ENCODE measurements at regions not wholly inside any gene's neighbourhood (a gene's known extent, or its start where the extent isn't known, plus 50 kb on each side); places are given as distances from the start of the nearest gene placed in this dataset.
"Not testable (repeated sequence)": the region's sequence is repeated elsewhere in the genome, so short reads cannot be mapped to it uniquely, and the experiment has no call there.

DNA sequence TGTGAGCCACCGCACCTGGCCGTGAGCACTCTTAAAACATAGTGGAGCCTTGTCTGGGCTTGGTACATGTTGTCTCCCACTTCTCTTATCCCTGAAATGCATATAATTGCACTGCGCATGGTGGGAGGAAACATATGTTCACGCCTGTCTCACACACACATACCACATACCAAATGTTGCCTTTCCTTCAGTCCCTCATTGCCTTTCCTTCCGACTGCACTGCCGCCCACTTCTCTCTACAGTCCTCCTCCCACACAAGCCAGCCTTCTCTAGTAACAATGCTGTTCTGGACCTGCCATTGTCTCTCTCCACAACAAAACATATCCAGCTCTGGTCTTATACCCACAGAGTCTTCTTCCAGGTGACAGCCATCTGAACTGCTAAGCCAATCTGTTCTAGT lies 88.3 kb upstream of the PTHLH start:
- DNase-seq (ENCODE audit: low read depth) = no peak

DNA sequence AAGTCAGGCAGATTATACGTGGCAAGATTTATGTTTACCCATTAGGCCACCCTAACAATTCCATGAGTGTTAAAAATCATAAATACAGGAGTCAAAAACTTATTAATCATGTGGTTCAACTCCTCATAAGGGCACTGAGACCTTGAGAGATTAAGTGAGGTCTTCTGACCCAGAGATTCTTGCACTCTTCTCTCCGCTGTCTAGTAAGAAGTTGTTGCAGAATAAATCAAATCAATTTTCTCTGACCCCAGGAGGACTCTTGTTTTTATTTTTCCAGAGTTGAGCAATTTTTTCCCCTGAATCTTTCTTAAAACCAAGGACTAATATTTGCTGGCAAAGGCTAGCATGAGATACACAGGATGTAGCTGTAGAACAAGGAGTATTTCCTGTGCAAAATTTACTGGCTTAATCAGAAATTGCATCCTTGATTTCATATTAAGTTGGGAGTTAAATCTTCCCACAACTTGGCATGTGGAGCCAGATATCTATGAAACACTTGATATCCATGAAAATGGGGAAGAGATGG lies 90.9 kb upstream of the PTHLH start:
- no peak for DNase-seq (ENCODE audit: low read depth)

DNA sequence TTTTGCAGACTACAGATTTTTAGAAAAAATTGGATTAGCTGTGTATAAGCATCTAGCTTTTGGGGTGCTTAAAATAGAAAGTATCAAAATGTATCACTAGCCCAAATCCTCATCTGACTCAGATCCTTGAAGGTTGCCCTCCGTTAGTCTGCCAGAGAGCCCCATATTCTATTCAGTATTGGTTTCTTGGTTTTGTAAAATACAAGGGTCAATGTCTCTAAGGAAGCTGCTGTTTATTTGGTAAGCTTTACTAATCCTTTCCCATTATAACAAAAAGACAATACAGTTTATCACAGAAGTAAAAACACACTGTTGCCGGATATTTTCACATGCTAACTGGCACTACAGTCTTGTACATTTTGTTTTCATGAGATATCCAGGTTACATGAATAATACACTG lies 92.8 kb upstream of the PTHLH start:
- DNase-seq (ENCODE audit: low read depth) = no peak

DNA sequence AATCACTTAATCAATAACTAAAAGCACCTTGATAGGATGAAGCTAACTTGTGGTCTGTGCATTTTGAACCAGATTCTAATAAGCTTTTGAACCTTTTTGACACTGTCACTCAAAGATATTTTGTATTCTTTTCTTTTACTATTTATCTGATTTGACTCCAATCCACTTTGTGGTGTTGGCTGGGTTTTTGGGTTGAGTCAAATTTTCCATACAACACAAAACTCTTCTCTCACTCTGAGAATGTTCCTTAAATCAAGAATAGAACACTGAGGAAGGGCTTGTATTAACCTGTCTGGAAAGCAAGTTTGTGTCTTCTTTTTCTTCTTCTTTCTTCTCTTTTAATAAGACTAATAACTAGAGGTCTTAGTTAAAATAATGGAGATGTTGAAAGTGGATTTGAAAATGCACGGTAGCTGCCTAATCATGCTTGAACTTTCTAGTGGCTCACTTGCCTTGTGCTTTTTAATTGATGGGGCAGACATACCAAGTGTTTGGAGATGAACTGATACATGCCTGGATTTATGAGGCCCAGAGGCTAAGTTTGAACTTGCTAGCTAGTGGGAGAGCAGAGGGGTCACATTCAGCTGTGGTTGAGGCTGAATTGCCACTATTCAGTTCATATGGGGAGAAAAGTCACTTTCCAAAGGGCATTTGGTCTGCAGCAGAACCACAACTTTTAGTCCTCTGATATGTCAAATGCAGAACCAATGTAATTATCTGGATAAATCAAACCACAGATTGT lies 93.5 kb upstream of the PTHLH start:
- no peak for DNase-seq (ENCODE audit: low read depth)

DNA sequence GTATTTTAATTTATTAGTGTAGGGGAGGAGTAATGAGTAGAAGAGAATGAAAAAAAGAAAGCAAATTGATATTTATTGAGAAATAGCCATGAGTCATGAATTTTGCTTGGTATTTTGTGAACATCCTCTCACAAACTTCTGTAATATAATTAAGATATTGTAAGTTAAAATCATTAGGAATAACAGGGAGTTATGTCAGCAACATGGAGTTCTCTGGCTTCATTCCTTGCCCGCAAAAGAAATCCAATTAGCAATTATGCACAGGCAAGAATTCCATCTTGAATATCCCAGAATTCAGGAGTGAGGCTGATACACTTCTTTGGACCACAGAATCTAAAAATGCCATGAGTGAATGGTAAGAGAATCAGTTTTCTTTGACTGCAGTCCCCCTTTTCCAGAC lies 94.3 kb upstream of the PTHLH start:
- no peak for DNase-seq (ENCODE audit: low read depth)

DNA sequence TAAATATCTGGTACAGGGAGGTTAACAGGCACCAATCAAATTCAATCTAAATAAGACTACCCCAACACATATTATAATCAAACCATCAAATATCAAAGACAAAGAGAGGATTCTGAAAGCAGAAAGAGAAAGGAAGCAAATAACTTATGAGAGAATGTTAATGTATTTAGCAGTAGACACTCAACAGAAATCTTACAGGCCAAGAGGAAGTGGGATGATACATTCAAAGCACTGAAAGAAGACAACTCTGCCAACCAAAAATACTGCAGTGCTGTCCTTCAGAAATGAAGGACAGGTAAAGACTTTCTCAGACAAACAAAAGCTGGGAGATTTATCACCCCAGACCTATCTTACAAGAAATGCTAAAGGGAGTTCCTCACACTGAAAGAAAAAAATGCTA lies 95.9 kb upstream of the PTHLH start:
- DNase-seq (ENCODE audit: low read depth) = no peak

DNA sequence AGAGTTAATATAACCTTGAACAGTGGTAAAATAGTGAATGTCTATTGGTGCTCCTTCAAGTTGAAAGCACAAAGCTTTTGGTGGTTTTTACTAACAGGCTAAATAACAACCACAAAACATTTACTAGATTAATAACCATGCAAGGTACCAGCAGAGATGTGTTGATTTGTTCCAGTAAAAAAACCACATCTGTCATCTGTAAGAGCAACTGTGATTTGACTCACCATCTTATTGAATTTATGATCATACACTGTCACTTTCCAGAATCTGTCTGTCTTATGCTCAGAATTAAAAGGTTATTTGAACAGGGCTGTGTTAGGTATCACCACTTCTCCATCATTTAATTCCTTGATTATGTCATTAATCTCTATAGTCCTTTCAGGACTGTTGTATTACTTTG lies 107.0 kb upstream of the PTHLH start:
- DNase-seq (ENCODE audit: low read depth) = no peak

DNA sequence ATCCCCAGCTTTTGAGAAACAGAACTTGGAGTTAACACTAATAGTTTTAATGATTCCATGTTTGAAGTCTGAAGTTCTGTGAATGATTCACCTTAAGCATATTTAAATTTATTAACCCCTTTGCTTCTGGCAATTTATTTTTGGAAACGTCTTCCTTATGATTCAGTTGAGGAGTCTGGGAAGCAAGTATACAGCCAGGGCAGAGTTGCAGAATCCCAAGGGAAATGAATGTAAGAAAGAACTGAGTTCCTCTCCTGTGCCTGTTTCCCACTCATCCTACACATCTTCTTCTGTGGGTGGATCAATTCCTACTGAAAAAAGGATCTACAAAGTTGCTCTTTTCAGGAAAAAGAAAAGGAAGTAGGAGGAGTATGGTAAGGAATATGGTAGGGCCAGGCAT lies 108.2 kb upstream of the CCDC91 start:
- DNase-seq (ENCODE audit: low read depth) = no peak

DNA sequence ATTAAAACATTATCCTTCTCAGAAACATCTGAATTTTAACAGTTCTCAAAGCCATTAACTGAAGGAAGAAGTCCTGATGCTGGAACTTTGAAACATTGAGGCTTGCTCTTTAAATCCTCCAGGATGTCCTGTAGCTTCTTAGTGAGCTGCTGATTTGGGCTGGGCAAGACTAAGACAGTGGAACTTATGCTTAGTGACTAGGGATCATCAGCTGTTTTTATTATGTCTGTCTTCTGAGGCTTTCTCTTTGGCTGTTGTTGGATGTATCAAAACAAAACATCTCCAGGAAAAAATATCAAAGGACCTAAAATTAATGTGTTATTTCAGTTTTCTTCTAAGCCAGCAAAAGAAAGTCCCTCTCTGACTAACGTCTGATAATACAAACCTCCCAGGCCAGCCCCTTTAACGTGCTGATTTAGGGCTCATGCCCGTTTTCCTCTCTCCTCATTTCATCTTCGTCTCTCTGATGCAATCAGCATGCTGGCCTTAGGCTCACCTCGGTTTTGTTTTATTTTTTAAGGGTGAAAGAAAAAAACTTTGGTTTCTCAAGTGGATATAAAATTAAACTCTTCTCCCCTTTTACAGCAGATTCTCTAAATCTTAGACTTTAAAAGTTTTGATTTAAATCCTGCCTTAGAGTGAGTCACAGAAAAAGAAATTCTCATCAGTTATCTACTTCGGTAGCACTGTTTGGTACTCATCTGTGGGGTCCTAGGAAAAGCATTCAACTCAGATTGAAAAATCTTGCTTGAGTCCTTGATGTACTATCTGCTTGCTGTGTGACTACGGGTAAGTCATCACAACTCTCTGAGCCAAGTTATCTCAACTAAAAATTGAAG lies 106.2 kb upstream of the CCDC91 start:
- DNase-seq (ENCODE audit: low read depth) = no peak

DNA sequence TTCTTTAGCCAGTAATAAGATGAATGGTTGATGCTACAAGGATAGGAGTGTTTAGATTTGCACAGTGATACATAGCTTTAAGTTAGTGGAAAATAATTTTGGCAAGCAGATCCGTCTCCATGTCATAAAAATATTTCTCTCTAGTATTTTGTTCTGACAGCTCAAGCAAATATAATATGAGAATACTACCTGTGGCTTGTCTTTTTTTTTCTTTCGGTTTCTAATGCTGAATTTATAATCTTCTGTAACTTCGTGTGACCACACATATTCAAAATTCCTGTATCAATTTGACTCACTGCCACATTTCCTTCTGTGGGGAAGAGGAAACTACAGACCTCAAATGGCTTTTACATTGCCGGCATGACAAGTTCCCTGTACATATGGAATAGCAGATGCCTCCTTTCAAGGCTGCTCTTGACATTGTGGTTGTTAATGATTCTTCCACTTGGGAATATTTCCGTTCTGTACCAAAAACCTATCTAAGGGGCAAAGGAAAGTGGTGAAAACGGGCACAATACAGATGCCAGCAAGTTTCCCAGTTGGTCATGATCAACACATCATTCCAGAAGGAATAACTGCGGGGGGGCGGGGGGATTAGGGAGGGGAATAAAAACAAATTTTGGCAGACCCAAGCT lies 103.6 kb upstream of the CCDC91 start:
- DNase-seq (ENCODE audit: low read depth) = no peak

DNA sequence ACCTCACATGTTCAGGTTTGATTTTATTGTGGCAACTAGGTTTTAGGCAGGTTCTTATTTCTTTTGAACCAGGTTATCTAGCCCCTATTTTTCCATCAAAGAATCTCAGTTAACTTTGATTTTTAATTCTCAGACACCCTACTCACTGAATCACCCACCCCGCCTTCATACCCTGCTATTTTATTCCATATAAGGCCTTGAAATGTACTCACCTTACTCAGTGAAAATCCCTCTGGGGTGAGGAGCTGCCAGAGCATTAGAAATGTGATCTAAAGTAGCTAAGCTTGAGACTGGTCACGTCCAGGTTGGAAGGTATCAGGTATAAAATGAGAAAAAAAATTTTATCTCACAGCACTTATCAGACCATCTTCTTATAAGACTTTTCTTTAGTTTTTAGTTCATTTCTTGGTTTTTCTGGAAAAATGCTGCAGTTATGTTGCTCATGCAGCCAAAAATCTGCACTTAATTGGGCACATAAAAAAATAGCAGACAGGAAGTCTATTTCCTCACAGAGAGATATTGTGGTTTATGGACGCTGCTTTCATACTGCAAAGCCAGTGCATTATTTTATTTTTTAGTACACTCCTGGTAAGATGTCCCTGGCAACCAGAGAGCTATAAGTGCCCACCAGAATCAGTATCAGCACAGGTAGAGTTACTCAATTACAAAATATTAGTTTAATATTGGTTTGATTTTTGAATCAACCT lies 101.5 kb upstream of the CCDC91 start:
- no peak for DNase-seq (ENCODE audit: low read depth)

DNA sequence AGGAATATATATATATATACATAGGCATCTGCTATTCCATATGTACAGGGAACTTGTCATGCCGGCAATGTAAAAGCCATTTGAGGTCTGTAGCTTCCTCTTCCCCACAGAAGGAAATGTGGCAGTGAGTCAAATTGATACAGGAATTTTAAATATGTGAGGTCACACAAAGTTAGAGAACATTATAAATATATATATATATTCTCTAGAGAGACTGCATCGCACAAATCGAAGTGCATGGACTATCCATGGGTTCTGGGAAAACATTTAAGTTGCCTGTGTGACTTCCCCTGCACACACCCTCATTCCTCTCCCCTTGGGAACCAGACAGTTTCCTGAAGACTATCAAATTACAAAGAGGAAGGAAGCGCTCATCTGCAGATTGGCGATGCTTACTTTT lies 100.9 kb upstream of the CCDC91 start:
- no peak for DNase-seq (ENCODE audit: low read depth)

DNA sequence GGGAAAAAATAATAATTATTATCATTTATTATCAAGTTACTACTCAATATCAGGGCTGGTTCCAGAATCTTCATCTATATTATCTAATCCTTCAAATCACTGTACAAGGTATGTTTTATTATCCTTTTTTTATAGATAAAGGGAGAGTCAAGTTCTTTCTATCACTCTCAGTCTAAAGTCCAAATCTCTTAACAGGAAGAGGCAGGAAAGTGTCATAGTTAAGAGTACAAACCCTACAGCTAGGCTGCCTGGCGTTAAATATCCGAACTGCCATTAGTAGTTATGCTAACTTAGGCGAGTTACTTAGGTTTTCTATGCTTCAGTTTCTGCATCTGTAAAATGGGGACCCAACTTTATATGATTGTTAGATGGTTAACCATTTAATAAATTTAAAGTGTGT lies 99.4 kb upstream of the CCDC91 start:
- no peak for DNase-seq (ENCODE audit: low read depth)

DNA sequence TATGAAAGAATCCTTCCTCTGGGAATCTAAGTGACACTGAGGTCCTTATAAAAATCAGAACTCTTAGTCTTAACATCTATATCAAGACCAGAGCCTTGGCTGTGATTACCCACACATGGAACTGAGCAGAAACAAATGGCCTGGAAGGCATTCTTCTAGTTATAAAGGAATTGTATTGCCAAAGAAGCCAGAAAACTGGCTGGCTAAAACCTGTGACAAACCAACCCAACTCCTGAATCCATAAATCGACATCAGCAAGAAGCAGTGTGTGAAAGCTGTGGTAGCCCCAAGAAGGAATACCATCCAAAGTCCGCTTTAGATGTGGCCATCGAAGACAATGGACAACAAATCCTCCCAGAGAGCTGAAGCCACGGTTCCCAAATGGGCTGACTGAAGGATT lies 97.9 kb upstream of the CCDC91 start:
- DNase-seq (ENCODE audit: low read depth) = no peak

DNA sequence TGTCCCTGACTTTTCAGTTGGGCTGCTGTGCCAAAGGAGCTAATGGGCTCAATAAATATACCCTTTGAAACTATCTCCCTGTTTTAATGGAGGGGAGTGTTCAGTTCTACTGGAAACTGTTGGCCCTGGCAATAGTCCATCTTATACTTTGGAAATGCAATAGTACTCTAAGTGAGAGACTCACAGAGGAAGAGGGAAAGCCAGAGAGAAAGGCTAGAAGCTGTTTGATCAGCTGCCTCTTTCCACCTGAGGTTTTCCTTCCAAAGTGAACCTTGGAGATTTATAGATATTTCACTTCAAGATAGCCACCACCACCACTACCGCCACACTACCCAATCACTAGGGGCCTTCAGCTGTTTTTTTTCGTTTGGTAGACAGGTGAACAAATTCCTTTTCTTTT lies 93.6 kb upstream of the CCDC91 start:
- DNase-seq (ENCODE audit: low read depth) = no peak

DNA sequence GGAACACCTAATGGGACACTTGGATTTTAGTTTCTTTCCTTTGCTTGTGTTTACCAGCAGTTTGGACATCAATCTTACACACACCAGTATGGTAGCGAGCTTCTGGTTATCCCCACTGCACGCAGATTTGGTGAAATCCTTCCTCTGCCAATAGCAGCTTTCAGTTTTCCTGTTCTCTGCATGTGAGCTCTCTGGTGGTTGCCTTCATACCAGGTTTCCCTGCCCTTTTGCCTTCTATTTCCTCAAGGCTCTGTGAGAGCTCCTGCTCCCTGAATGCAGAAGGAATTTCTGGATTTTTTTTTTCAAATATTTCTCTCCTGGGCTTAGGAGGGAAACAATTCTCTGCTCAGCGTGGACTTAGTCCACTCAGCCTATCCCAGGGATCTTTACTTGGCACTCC lies 93.0 kb upstream of the CCDC91 start:
- DNase-seq (ENCODE audit: low read depth) = no peak

DNA sequence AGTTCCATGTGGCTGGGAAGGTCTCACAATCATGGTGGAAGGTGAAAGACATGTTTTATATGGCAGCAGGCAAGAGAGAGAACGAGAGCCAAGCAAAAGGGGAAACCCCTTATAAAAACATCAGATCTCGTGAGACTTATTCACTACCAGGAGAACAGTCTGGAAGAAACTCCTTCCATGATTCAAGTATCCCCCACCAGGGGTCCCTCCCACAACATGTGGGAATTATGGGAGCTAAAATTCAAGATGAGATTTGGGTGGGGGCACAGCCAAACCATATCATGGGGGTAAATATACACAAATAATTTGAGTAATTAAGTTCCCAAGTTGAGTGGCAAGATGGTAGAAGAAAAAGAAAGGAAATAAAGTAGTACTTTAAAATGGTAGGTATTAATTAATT lies 91.0 kb upstream of the CCDC91 start:
- DNase-seq (ENCODE audit: low read depth) = not testable (repeated sequence)

DNA sequence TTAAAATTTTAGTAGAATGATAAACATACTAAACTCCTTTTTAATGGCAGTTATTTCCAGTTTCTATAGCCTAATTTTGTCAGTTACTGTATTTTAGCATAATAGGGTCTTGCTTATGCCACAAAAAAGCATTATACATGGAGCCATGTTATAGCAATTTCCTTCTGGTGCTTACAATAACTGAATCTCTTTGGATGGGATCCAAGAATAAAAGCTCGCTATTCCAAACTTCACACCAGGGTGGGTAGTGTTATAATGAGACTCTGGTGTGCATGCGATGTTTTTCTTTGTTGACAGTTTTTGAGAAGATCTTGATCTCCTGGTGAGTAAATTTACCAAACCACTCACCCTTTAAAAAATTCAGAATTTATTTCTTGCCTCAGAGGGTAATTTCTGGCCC lies 90.4 kb upstream of the CCDC91 start:
- DNase-seq (ENCODE audit: low read depth) = no peak

DNA sequence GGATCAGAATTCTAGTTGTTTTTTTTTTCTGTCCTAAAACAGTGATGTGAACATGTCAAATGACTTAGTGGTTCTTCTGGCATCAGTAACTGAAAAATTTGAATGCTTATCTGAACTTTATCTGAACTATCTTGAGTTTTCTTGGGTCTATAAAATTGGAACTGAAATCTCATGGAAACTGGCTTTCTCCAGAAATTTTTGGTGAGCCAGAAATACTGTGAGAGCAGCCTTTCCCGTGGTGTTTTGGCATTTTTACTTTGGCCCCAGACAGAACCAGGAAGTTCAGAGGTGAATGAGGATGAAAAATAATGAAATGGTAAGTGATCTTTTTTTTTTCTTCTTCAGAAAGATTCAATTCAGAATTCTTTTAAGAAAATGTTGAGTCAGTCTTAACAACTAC lies 89.5 kb upstream of the CCDC91 start:
- no peak for DNase-seq (ENCODE audit: low read depth)

DNA sequence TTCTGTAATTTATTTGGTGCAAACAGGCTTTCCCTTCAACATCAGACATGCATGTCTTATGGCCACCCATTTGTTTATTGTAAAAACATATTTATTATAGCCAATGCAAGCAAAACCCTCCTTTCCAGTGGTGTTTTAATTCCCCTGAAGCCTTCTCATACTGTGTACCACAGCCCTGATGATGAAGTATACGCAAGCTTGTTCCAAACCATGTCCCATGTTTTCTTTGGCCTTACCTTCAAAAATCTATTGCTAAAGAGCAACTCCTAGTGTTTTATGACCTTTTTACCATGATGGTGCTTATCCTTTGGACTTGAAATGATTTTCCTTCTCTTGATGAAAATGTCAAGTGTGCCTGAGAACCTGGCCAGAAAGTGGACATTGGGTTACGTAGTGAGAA lies 85.9 kb upstream of the CCDC91 start:
- DNase-seq (ENCODE audit: low read depth) = no peak

DNA sequence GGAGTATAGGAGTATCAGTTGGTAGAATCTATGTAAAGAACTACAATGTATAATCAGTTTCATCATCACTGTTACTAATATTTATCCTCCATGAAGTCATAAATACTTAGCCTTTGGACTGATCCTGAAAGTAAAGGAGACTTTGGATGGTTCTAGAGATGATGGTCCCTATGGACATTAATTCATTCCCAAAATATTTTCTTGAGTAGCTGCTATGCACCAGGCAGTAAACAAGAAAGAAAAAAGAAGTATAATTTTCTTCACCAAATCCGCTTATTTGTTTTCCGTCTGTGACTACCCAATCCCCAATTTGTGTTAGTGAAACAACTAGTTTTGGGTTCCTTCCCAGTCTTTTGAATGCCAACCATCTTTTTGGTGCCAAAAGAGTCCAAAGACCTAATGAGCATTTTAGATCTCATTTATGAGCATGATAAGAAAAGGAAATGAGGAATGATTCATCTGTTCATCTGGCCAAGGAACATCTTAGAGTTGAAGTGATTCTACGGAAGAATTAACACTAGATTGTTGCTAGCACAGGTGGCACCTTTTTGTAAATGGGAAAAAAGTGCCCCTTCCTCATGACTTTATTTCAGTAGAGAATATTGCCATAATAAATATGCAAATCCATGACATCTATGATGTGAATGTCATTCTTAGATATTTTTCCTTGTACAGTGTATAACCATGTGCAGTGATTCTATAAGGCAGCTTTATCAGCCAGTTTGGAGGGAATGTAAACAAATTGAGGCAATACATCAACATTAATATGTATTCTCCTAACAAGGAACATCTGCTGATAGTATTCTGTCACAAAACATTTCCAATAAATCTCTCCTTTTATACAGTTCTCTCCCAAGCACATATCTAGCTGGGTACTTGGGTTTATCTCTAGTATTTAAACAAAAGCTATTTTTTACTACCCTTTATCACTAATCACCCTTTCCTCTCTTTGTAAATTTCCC lies 85.1 kb upstream of the CCDC91 start:
- no peak for DNase-seq (ENCODE audit: low read depth)
